A549 (cell line): ENCODE measurements at regions not wholly inside any gene's neighbourhood (a gene's known extent, or its start where the extent isn't known, plus 50 kb on each side); places are given as distances from the start of the nearest gene placed in this dataset.

Experiments
- ATAC-seq, 2 experiments: fragments of 200-7000 bp in 1 of 2; fragments of >200 bp in 1 of 2; cut with Nextera tagmentation in 1 of 2; cut with Tn5 transposase in 1 of 2; 3 replicates each; pipeline versions ENCODE4 v1.8.0 to v1.9.1; 2018 to 2020; ENCODE audit warnings: mild to moderate bottlenecking in 1 of 2, moderate library complexity in 1 of 2
- CTCF ChIA-PET: fragments of 300-600 bp; sonication (Branson Sonifier 250); formaldehyde crosslinking; extraction: SDS; loops from one replicate; lab custom pipeline; 2021; ENCODE audit warnings: antibody characterized with exemption, inconsistent platforms; lab: Yijun Ruan, JAX
- POLR2A ChIA-PET: fragments of 350-600 bp; formaldehyde crosslinking; extraction: SDS; loops from one replicate; lab custom pipeline; 2021; ENCODE audit warnings: antibody characterized with exemption, inconsistent platforms; lab: Yijun Ruan, JAX
- DNase-seq, 2 experiments: peaks; one replicate each; pipeline versions ENCODE4 v3.0.0 to v3.0.0-alpha.2; 2011 to 2016; ENCODE audit warnings: low read depth in 1 of 2, low spot score in 1 of 2
- FAIRE-seq: peaks from 2 replicates; lab custom pipeline; 2011; peaks lifted over from hg19 to GRCh38; lab: Jason Lieb, UNC
- H3K27ac ChIP-seq, 2 experiments: fragments of >200 bp; sonication (Bioruptor Twin); formaldehyde crosslinking; 3 replicates each; pipeline ENCODE4 v1.5.1; 2016 to 2017
- H3K4me1 ChIP-seq: fragments of >200 bp; sonication (Bioruptor Twin); formaldehyde crosslinking; 3 replicates; pipeline ENCODE4 v1.6.1; 2016
- H3K4me2 ChIP-seq: fragments of >200 bp; sonication (Bioruptor Twin); formaldehyde crosslinking; 3 replicates; pipeline ENCODE4 v1.6.1; 2016
- H3K4me3 ChIP-seq: fragments of >200 bp; sonication (Bioruptor Twin); formaldehyde crosslinking; 3 replicates; pipeline ENCODE4 v1.5.1; 2016
- H3K9me3 ChIP-seq: fragments of >200 bp; sonication (Bioruptor Twin); formaldehyde crosslinking; 3 replicates; pipeline ENCODE4 v1.6.1; 2016
- ATOH8 ChIP-seq: fragments of 250-450 bp; sonication (Bioruptor Pico); IDR thresholded peaks from 2 replicates; pipeline ENCODE4 v1.5.0; 2020; ENCODE audit warnings: low read depth, mild to moderate bottlenecking, moderate library complexity
- BCL3 ChIP-seq: fragments of >200 bp; sonication (Bioruptor Twin); formaldehyde crosslinking; IDR thresholded peaks from 3 replicates; pipeline ENCODE4 v1.6.1; 2016
- BHLHE40 ChIP-seq: IDR thresholded peaks from 2 replicates; pipeline ENCODE4 v1.6.1; 2012; ENCODE audit warnings: low read depth, low read length, inconsistent platforms
- CBX2 ChIP-seq: fragments of 200-600 bp; sonication (generic); IDR thresholded peaks from 2 replicates; pipeline ENCODE4 v1.6.1; 2016; ENCODE audit warnings: low read depth, mild to moderate bottlenecking, borderline replicate concordance
- CBX8 ChIP-seq: fragments of 200-600 bp; sonication (generic); IDR thresholded peaks from 2 replicates; pipeline ENCODE4 v1.6.1; 2016
- CHD2 ChIP-seq: fragments of 150-350 bp; IDR thresholded peaks from 2 replicates; pipeline ENCODE4 v1.6.1; 2014; ENCODE audit warnings: low read length; ENCODE audit not compliant: partially characterized antibody
- CTCF ChIP-seq: fragments of >200 bp; sonication (Bioruptor Twin); formaldehyde crosslinking; IDR thresholded peaks from 3 replicates; pipeline ENCODE4 v1.5.1; 2016
- EP300 ChIP-seq, 2 experiments: fragments of >200 bp; sonication (Bioruptor Twin); formaldehyde crosslinking; IDR thresholded peaks; 2 replicates in 1 of 2; 3 replicates in 1 of 2; pipeline ENCODE4 v1.6.1; 2016 to 2017
- HEYL ChIP-seq: fragments of 250-450 bp; sonication (Bioruptor Pico); IDR thresholded peaks from 2 replicates; pipeline ENCODE4 v1.8.0; 2021; ENCODE audit warnings: mild to moderate bottlenecking, moderate library complexity
- HOXA7 ChIP-seq: fragments of 250-450 bp; sonication (Bioruptor Pico); IDR thresholded peaks from 2 replicates; pipeline ENCODE4 v1.5.0; 2020; ENCODE audit warnings: mild to moderate bottlenecking, moderate library complexity
- JUNB ChIP-seq: fragments of >200 bp; sonication (Bioruptor Twin); formaldehyde crosslinking; IDR thresholded peaks from 2 replicates; pipeline ENCODE4 v1.6.1; 2016
- MAZ ChIP-seq: fragments of 150-350 bp; IDR thresholded peaks from 2 replicates; pipeline ENCODE4 v1.6.1; 2014; ENCODE audit warnings: antibody characterized with exemption, low read depth, low read length, borderline replicate concordance
- MYC ChIP-seq: IDR thresholded peaks from 2 replicates; pipeline ENCODE4 v1.6.1; 2012; ENCODE audit warnings: mild to moderate bottlenecking, inconsistent platforms, low read length, improper control_type of control experiment, borderline replicate concordance
- PBX3 ChIP-seq: IDR thresholded peaks from 2 replicates; pipeline ENCODE4 v1.6.1; 2012
- POLR2A ChIP-seq: IDR thresholded peaks from 2 replicates; pipeline ENCODE4 v1.6.1; 2012; ENCODE audit warnings: mild to moderate bottlenecking, low read length
- RAD21 ChIP-seq, 2 experiments: fragments of >200 bp in 1 of 2; sonication (Bioruptor Twin) in 1 of 2; formaldehyde crosslinking in 1 of 2; IDR thresholded peaks in 1 of 2; conservative IDR thresholded peaks in 1 of 2; 2 replicates in 1 of 2; 3 replicates in 1 of 2; pipeline ENCODE4 v1.6.1; 2012 to 2018; ENCODE audit warnings: inconsistent platforms in 1 of 2
- RCOR1 ChIP-seq: fragments of 150-350 bp; IDR thresholded peaks from 2 replicates; pipeline ENCODE4 v1.6.1; 2014; ENCODE audit warnings: antibody characterized with exemption, low read length, low read depth
- REST ChIP-seq: fragments of 200-600 bp; sonication (generic); IDR thresholded peaks from 2 replicates; pipeline ENCODE4 v1.6.1; 2016; ENCODE audit warnings: antibody characterized with exemption, mild to moderate bottlenecking, moderate library complexity
- RNF2 ChIP-seq: fragments of 200-600 bp; sonication (generic); IDR thresholded peaks from 2 replicates; pipeline ENCODE4 v1.6.1; 2016; ENCODE audit warnings: low read depth, mild to moderate bottlenecking, antibody characterized with exemption, moderate library complexity, borderline replicate concordance
- SMC3 ChIP-seq: fragments of >200 bp; sonication (Bioruptor Twin); formaldehyde crosslinking; IDR thresholded peaks from 3 replicates; pipeline ENCODE4 v1.6.1; 2018; ENCODE audit warnings: inconsistent platforms
- SREBF2 ChIP-seq: fragments of 450-650 bp; IDR thresholded peaks from 2 replicates; pipeline ENCODE4 v1.6.1; 2014; ENCODE audit warnings: mild to moderate bottlenecking, moderate library complexity
- ZC3H11A ChIP-seq: fragments of 450-650 bp; IDR thresholded peaks from 2 replicates; pipeline ENCODE4 v1.6.1; 2014; ENCODE audit warnings: antibody characterized with exemption, mild to moderate bottlenecking
- ZFP36 ChIP-seq: fragments of 450-650 bp; IDR thresholded peaks from 2 replicates; pipeline ENCODE4 v1.6.1; 2014; ENCODE audit warnings: borderline replicate concordance; ENCODE audit not compliant: partially characterized antibody
- WGBS: methylation state at CpG from one replicate; pipeline ENCODE4 v1.1.6; 2017; ENCODE audit errors: missing lambda C conversion rate; 5-methylcytosine and 5-hydroxymethylcytosine counted together

- POLR2A ChIA-PET: no interaction called here
- ATAC-seq (no peak), DNase-seq (peak in 1 of 2 experiments; percentile 18), FAIRE-seq (no peak)
- Histone ChIP-seq H3K4me1 (no peaks in the 10 kb centered on the region), H3K4me3 (no peak overlapping the region), H3K9me3 (no peaks in the 10 kb centered on the region), H3K4me2 (peak overlapping the region; percentile 17; the same call in 1 of the 3 replicates), H3K27ac (no peak overlapping the region)
- 8% methylated on average over 5 of the region's 5 CpGs for WGBS
- no peak for TF ChIP-seq SMC3
- TF ChIP-seq MYC: no peak
- TF ChIP-seq BCL3: no peak
- TF ChIP-seq CBX2: no peak
- TF ChIP-seq HEYL (CRISPR knock-in tag): no peak
- TF ChIP-seq PBX3: no peak
- no peak for TF ChIP-seq POLR2A
- TF ChIP-seq ZC3H11A: no peak
- TF ChIP-seq RCOR1: no peak
- TF ChIP-seq MAZ: no peak
- CTCF ChIA-PET: interaction anchor here (1.3 to 1.9 kb wide), 3 partner anchors 9 to 953 kb away, joined by 3 to 9 read pairs (median 8); no protein-coding TSS in a partner anchor
Measured at GRCh38 chr2:137873536-137874244, 90.6 kb upstream of the HNMT start.

GRCh38 chr2:137879121-137879520 is 85.2 kb upstream of the HNMT start:
- CTCF ChIA-PET: interaction anchor here (1.9 kb wide), 1 partner anchor 10 kb away, joined by 4 read pairs; no protein-coding TSS in a partner anchor
- DNase-seq: peak in 1 of 2 experiments; percentile 4
- no peak for TF ChIP-seq SREBF2
- Histone ChIP-seq H3K4me1 (no peaks in the 10 kb centered on the region), H3K4me3 (no peak overlapping the region), H3K9me3 (no peaks in the 10 kb centered on the region), H3K4me2 (no peak overlapping the region), H3K27ac (no peak overlapping the region)
- 87% methylated on average over 1 of the region's 1 CpG for WGBS
- POLR2A ChIA-PET: no interaction called here
- no peak for ATAC-seq
- no peak for FAIRE-seq

GRCh38 chr2:137881711-137882110 is 82.6 kb upstream of the HNMT start:
- DNase-seq (no peak), ATAC-seq (no peak), FAIRE-seq (no peak)
- WGBS: 36% methylated on average over 4 of the region's 4 CpGs
- Histone ChIP-seq H3K27ac (no peak overlapping the region), H3K9me3 (no peaks in the 10 kb centered on the region), H3K4me1 (no peaks in the 10 kb centered on the region), H3K4me3 (no peak overlapping the region), H3K4me2 (no peak overlapping the region)
- POLR2A ChIA-PET: no interaction called here
- CTCF ChIA-PET: interaction anchor here (1.0 kb wide), 1 partner anchor 946 kb away, joined by 3 read pairs; no protein-coding TSS in a partner anchor
- TF ChIP-seq ATOH8 (no peak), BHLHE40 (no peak), RAD21 (conservative IDR thresholded peaks at IDR 0.05 in 1 of 2, IDR thresholded peaks at IDR 0.05 in 1 of 2) (no peak), MYC (no peak), RNF2 (no peak), EP300 (IDR thresholded peaks at IDR 0.05) (no peak), CTCF (no peak), ZFP36 (no peak), CBX8 (no peak), JUNB (no peak), BCL3 (no peak), HOXA7 (CRISPR knock-in tag) (no peak), RCOR1 (no peak), POLR2A (no peak), REST (no peak), CHD2 (no peak)
